ENCODE measurements at regions not wholly inside any gene's neighbourhood (a gene's known extent, or its start where the extent isn't known, plus 50 kb on each side); places are given as distances from the start of the nearest gene placed in this dataset.

- no peaks in the 10 kb centered on the region for H3K4me1 ChIP-seq (ENCODE audit: control insufficient read depth, insufficient read depth, low read length)
- no peak overlapping the region for H3K4me3 ChIP-seq (ENCODE audit: low read length)
- no peaks in the 10 kb centered on the region for H3K27me3 ChIP-seq (ENCODE audit: control insufficient read depth, insufficient read depth)
- no peak for ATAC-seq
- no peaks in the 10 kb centered on the region for H3K9me3 ChIP-seq (ENCODE audit: control insufficient read depth, low read length)
- no peak overlapping the region for H3K27ac ChIP-seq (ENCODE audit: low read length)
- WGBS: 86% methylated on average over 9 of the region's 9 CpGs
- intact Hi-C loops (cut with DNase I): no loop called here
- no peak for DNase-seq
Measured at GRCh38 chr4:180589575-180589974, 1653.6 kb upstream of the TENM3 start.

GRCh38 chr4:180596888-180597483 lies 1646.2 kb upstream of the TENM3 start:
- ATAC-seq: no peak
- Histone ChIP-seq H3K4me1 (ENCODE audit: control insufficient read depth, insufficient read depth, low read length) (no peaks in the 10 kb centered on the region), H3K9me3 (ENCODE audit: control insufficient read depth, low read length) (no peaks in the 10 kb centered on the region), H3K27ac (ENCODE audit: low read length) (no peak overlapping the region), H3K4me3 (ENCODE audit: low read length) (no peak overlapping the region), H3K27me3 (ENCODE audit: control insufficient read depth, insufficient read depth) (no peaks in the 10 kb centered on the region)
- WGBS: 26% methylated on average over 3 of the region's 3 CpGs
- intact Hi-C loops (cut with DNase I): no loop called here
- no peak for DNase-seq

GRCh38 chr4:180598281-180598680 lies 1644.9 kb upstream of the TENM3 start:
- Histone ChIP-seq H3K27me3 (ENCODE audit: control insufficient read depth, insufficient read depth) (no peaks in the 10 kb centered on the region), H3K4me3 (ENCODE audit: low read length) (no peak overlapping the region), H3K9me3 (ENCODE audit: control insufficient read depth, low read length) (no peaks in the 10 kb centered on the region), H3K27ac (ENCODE audit: low read length) (no peak overlapping the region), H3K4me1 (ENCODE audit: control insufficient read depth, insufficient read depth, low read length) (no peaks in the 10 kb centered on the region)
- DNase-seq (no peak), ATAC-seq (no peak)
- intact Hi-C loops (cut with DNase I): no loop called here

- H3K4me1 ChIP-seq (ENCODE audit: control insufficient read depth, insufficient read depth, low read length): no peaks in the 10 kb centered on the region
- WGBS: 86% methylated on average over 2 of the region's 2 CpGs
- DNase-seq (no peak), ATAC-seq (no peak)
- H3K4me3 ChIP-seq (ENCODE audit: low read length): no peak overlapping the region
- intact Hi-C loops (cut with DNase I): no loop called here
- no peaks in the 10 kb centered on the region for H3K9me3 ChIP-seq (ENCODE audit: control insufficient read depth, low read length)
- no peak overlapping the region for H3K27ac ChIP-seq (ENCODE audit: low read length)
- no peaks in the 10 kb centered on the region for H3K27me3 ChIP-seq (ENCODE audit: control insufficient read depth, insufficient read depth)
Measured at GRCh38 chr4:180603791-180604190, 1639.4 kb upstream of the TENM3 start.

GRCh38 chr4:180610324-180610723 lies 1632.9 kb upstream of the TENM3 start:
- DNase-seq: no peak
- no peak overlapping the region for H3K27ac ChIP-seq (ENCODE audit: low read length)
- H3K4me3 ChIP-seq (ENCODE audit: low read length): no peak overlapping the region
- no peaks in the 10 kb centered on the region for H3K9me3 ChIP-seq (ENCODE audit: control insufficient read depth, low read length)
- no peak for ATAC-seq
- intact Hi-C loops (cut with DNase I): no loop called here
- 68% methylated on average over 2 of the region's 2 CpGs for WGBS
- no peaks in the 10 kb centered on the region for H3K4me1 ChIP-seq (ENCODE audit: control insufficient read depth, insufficient read depth, low read length)
- H3K27me3 ChIP-seq (ENCODE audit: control insufficient read depth, insufficient read depth): no peaks in the 10 kb centered on the region

GRCh38 chr4:180615746-180616145 lies 1627.5 kb upstream of the TENM3 start:
- intact Hi-C loops (cut with DNase I): no loop called here
- 68% methylated on average over 3 of the region's 3 CpGs for WGBS
- H3K9me3 ChIP-seq (ENCODE audit: control insufficient read depth, low read length): no peaks in the 10 kb centered on the region
- no peaks in the 10 kb centered on the region for H3K4me1 ChIP-seq (ENCODE audit: control insufficient read depth, insufficient read depth, low read length)
- no peaks in the 10 kb centered on the region for H3K27me3 ChIP-seq (ENCODE audit: control insufficient read depth, insufficient read depth)
- no peak for ATAC-seq
- no peak overlapping the region for H3K27ac ChIP-seq (ENCODE audit: low read length)
- no peak for DNase-seq
- no peak overlapping the region for H3K4me3 ChIP-seq (ENCODE audit: low read length)

- 72% methylated on average over 6 of the region's 6 CpGs for WGBS
- DNase-seq (no peak), ATAC-seq (no peak)
- Histone ChIP-seq H3K4me1 (ENCODE audit: control insufficient read depth, insufficient read depth, low read length) (no peaks in the 10 kb centered on the region), H3K4me3 (ENCODE audit: low read length) (no peak overlapping the region), H3K27me3 (ENCODE audit: control insufficient read depth, insufficient read depth) (no peaks in the 10 kb centered on the region), H3K27ac (ENCODE audit: low read length) (no peak overlapping the region), H3K9me3 (ENCODE audit: control insufficient read depth, low read length) (no peaks in the 10 kb centered on the region)
- intact Hi-C loops (cut with DNase I): no loop called here
Measured at GRCh38 chr4:180617196-180617595, 1626.0 kb upstream of the TENM3 start.

- intact Hi-C loops (cut with DNase I): no loop called here
- H3K27me3 ChIP-seq (ENCODE audit: control insufficient read depth, insufficient read depth): no peaks in the 10 kb centered on the region
- 73% methylated on average over 4 of the region's 4 CpGs for WGBS
- ATAC-seq (no peak), DNase-seq (no peak)
- H3K4me1 ChIP-seq (ENCODE audit: control insufficient read depth, insufficient read depth, low read length): no peaks in the 10 kb centered on the region
- no peak overlapping the region for H3K27ac ChIP-seq (ENCODE audit: low read length)
- no peaks in the 10 kb centered on the region for H3K9me3 ChIP-seq (ENCODE audit: control insufficient read depth, low read length)
- no peak overlapping the region for H3K4me3 ChIP-seq (ENCODE audit: low read length)
Measured at GRCh38 chr4:180618396-180618795, 1624.8 kb upstream of the TENM3 start.

- DNase-seq (no peak), ATAC-seq (no peak)
- Histone ChIP-seq H3K4me3 (ENCODE audit: low read length) (no peak overlapping the region), H3K9me3 (ENCODE audit: control insufficient read depth, low read length) (no peaks in the 10 kb centered on the region), H3K4me1 (ENCODE audit: control insufficient read depth, insufficient read depth, low read length) (no peaks in the 10 kb centered on the region), H3K27me3 (ENCODE audit: control insufficient read depth, insufficient read depth) (no peaks in the 10 kb centered on the region), H3K27ac (ENCODE audit: low read length) (no peak overlapping the region)
- 54% methylated on average over 3 of the region's 3 CpGs for WGBS
- intact Hi-C loops (cut with DNase I): no loop called here
Measured at GRCh38 chr4:180619440-180619839, 1623.8 kb upstream of the TENM3 start.

GRCh38 chr4:180622254-180622653 lies 1620.9 kb upstream of the TENM3 start:
- Histone ChIP-seq H3K4me3 (ENCODE audit: low read length) (no peak overlapping the region), H3K9me3 (ENCODE audit: control insufficient read depth, low read length) (no peaks in the 10 kb centered on the region), H3K27me3 (ENCODE audit: control insufficient read depth, insufficient read depth) (no peaks in the 10 kb centered on the region), H3K4me1 (ENCODE audit: control insufficient read depth, insufficient read depth, low read length) (no peaks in the 10 kb centered on the region), H3K27ac (ENCODE audit: low read length) (no peak overlapping the region)
- DNase-seq (no peak), ATAC-seq (no peak)
- intact Hi-C loops (cut with DNase I): no loop called here
- WGBS: 75% methylated on average over 3 of the region's 3 CpGs

- ATAC-seq (no peak), DNase-seq (no peak)
- H3K27ac ChIP-seq (ENCODE audit: low read length): no peak overlapping the region
- intact Hi-C loops (cut with DNase I): no loop called here
- H3K9me3 ChIP-seq (ENCODE audit: control insufficient read depth, low read length): no peaks in the 10 kb centered on the region
- whole genome bisulfite sequencing: 79% methylated on average over 3 of the region's 3 CpGs
- H3K27me3 ChIP-seq (ENCODE audit: control insufficient read depth, insufficient read depth): no peaks in the 10 kb centered on the region
- no peak overlapping the region for H3K4me3 ChIP-seq (ENCODE audit: low read length)
- H3K4me1 ChIP-seq (ENCODE audit: control insufficient read depth, insufficient read depth, low read length): no peaks in the 10 kb centered on the region
Measured at GRCh38 chr4:180625653-180626052, 1617.5 kb upstream of the TENM3 start.

- 60% methylated on average over 3 of the region's 3 CpGs for WGBS
- no peaks in the 10 kb centered on the region for H3K4me1 ChIP-seq (ENCODE audit: control insufficient read depth, insufficient read depth, low read length)
- no peaks in the 10 kb centered on the region for H3K9me3 ChIP-seq (ENCODE audit: control insufficient read depth, low read length)
- no peak overlapping the region for H3K27ac ChIP-seq (ENCODE audit: low read length)
- H3K4me3 ChIP-seq (ENCODE audit: low read length): no peak overlapping the region
- ATAC-seq: no peak
- intact Hi-C loops (cut with DNase I): no loop called here
- no peak for DNase-seq
- no peaks in the 10 kb centered on the region for H3K27me3 ChIP-seq (ENCODE audit: control insufficient read depth, insufficient read depth)
Measured at GRCh38 chr4:180630012-180630665, 1613.1 kb upstream of the TENM3 start.
